Fibroblast of peridontal ligament (primary cell): ENCODE measurements at regions not wholly inside any gene's neighbourhood (a gene's known extent, or its start where the extent isn't known, plus 50 kb on each side); places are given as distances from the start of the nearest gene placed in this dataset.
"Not testable (repeated sequence)": the region's sequence is repeated elsewhere in the genome, so short reads cannot be mapped to it uniquely, and the experiment has no call there.

ENCODE experiments used
- DNase-seq: peaks from one replicate; pipeline ENCODE4 v3.0.0-alpha.2; 2010; ENCODE audit errors: extremely low read depth

DNA sequence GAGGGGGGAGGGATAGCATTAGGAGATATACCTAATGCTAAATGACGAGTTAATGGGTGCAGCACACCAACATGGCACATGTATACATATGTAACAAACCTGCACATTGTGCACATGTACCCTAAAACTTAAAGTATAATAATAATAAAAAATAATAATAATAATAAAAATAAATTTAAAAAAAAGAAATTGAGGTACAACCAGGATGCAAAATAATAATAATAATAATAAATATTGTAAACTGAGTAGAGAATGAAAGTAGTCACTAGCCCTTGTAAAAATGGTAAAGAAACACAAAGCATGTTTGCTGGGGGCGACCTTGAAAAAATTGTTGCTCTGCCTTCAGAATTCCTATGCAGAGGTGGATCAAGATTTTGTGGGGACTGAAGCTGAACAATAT, 249.7 kb upstream of the RBMS3 start:
- not testable (repeated sequence) for DNase-seq

DNA sequence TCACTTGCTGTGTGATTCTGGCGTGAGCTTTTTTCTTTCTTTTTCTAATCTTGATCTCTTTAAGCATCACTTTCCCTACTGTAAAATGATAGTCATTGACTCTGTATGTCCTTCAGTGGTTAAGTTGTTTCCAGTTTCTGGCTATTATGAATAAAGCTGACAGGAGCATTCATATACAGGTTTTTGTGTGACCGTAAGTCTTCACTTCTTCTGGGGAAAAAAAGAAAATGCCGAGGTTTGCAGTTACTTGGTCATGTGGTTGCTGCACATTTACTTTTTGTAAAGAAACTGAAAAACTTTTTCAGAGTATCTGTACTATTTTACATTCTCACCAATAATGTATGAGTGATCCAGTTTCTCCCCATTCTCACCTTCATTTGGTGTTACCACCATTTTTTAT, 247.4 kb upstream of the RBMS3 start:
- DNase-seq, result no peak

DNA sequence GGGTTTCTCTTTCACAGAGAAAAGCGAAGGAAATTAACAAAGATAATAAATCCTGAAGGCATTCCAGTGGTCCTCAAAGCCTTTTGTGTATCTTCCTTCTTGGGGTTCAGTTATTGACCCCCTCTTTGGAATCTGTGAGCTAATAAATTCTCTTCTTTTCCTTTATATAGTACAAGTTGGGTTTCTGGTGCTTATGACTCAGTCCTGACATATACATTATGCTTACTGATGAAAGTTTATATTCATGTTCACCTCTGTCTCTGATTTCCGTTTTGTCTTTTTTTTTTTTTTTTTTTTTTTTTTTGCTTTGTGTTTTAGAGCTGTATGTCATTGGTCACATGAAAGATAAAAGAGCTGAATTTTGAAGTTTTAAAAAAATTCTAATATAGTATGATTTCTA, 230.7 kb upstream of the RBMS3 start:
- no peak for DNase-seq

GRCh38 chr3:29057326-29057725, 223.5 kb upstream of the RBMS3 start:
- DNase-seq, result peak; percentile 88

DNA sequence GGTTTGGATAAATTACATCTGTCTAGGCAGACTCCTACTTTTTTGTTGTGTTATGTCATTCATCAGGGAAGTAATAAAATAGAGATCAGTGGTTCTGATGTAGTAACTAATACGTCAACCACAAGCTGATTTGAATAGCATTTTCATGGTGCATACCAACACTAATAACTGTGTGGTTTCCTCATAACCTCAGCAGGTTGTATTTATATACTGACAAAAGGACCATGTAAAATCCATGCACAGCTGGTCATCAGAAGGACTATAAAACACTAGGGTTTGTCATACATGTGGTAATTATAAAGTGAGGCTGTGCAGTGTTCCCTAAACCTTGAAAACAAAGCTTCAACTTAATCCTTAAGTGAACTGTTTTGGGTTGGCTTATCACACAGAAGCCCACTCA, 216.8 kb upstream of the RBMS3 start:
- DNase-seq, result peak; percentile 65

- peak; percentile 100 for DNase-seq
Observed at GRCh38 chr3:29065211-29065785, 215.6 kb upstream of the RBMS3 start.

GRCh38 chr3:29067007-29067406, 213.9 kb upstream of the RBMS3 start:
- DNase-seq, result peak; percentile 20

- DNase-seq, result no peak
Observed at GRCh38 chr3:29070959-29071634, 209.8 kb upstream of the RBMS3 start.

GRCh38 chr3:29072611-29073010, 208.3 kb upstream of the RBMS3 start:
- DNase-seq, result peak; percentile 81

DNA sequence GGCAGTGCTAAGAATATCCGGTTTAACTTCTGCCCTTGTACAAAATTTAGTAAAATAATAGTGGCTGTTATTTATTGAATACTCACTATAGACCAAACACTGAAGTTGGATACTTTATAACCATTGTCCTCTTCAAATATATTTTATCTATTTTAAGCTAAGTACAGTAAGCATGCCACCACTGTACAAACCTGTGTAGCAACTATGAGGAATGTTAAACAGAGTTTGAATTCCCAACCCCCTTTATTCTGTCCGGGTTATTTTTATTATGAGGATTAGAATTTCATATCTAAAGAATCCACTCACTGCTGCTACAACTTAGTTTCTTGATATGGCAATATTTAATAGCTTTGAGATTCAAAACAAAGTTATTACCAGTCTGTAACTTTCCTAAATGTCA, 203.5 kb upstream of the RBMS3 start:
- no peak for DNase-seq

GRCh38 chr3:29079358-29079757, 201.5 kb upstream of the RBMS3 start:
- peak; percentile 43 for DNase-seq

- DNase-seq, result no peak
Observed at GRCh38 chr3:29080967-29081366, 199.9 kb upstream of the RBMS3 start.

GRCh38 chr3:29083081-29083480, 197.8 kb upstream of the RBMS3 start:
- no peak for DNase-seq

GRCh38 chr3:29083676-29084075, 197.2 kb upstream of the RBMS3 start:
- DNase-seq, result no peak

DNA sequence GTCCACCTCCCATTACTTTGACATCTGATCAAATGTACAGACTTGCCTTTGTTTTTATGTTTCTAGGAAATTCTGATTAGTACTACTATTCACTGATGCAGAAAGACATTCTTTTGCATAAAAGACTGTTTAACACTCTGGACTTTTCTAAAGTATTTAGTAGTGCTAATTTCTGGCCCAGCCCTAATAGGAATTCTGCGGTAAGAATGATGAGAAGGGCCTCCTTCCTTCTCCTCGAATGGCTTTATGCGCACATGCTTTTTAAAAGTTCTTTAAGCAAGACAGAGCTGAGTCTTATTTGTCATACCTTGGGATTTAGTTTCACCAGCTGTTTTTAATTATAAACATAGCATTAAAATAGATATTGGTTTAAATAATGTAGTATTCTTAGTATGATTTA, 192.3 kb upstream of the RBMS3 start:
- no peak for DNase-seq

- DNase-seq, result no peak
Observed at GRCh38 chr3:29090912-29091597, 189.8 kb upstream of the RBMS3 start.

- DNase-seq, result no peak
Observed at GRCh38 chr3:29091599-29092189, 189.2 kb upstream of the RBMS3 start.

- peak; percentile 53 for DNase-seq
Observed at GRCh38 chr3:29092348-29092747, 188.5 kb upstream of the RBMS3 start.

GRCh38 chr3:29099296-29099695, 181.6 kb upstream of the RBMS3 start:
- DNase-seq, result no peak

- no peak for DNase-seq
Observed at GRCh38 chr3:29099775-29100174, 181.1 kb upstream of the RBMS3 start.

DNA sequence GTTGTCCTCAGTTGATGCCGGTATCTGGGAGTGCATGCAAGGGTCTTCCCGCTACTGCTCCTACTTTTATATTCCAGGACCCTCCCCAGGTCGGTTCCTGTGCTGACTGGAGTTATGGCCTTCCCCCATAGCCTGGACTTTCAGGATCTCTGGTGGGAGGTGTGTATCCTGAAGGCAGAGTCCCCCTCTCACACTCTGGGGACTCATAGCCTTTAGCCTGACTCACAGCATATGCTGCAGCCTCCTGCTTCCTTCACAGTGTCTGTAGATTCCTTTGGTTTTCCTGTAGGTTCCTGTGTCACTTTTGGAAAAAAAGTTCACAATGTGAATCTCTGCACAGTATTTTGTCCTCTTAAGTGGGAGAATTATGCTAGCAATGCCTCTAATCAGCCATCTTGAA, 180.6 kb upstream of the RBMS3 start:
- no peak for DNase-seq

DNA sequence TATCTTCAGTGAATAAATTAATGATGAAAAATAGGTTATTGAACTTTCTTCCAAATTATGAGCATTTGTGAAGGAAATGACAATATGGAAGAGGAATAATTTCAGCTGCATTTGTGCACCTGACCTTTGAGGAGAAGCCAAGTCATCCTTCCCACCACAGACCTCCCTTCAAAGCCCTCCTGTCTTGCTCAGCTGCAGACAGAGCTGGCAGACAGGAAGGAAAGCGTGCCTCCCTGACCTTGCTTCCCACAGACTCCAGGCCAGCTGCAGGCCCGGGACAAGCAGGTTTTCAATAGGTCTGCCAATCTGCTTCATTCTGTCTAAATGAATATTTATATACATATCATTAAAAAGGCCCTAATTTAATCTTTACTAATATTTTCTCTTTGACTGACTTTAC, 152.9 kb upstream of the RBMS3 start:
- DNase-seq, result no peak

- DNase-seq, result no peak
Observed at GRCh38 chr3:29137601-29138000, 143.3 kb upstream of the RBMS3 start.
